ENCODE measurements at regions not wholly inside any gene's neighbourhood (a gene's known extent, or its start where the extent isn't known, plus 50 kb on each side); places are given as distances from the start of the nearest gene placed in this dataset.

DNA sequence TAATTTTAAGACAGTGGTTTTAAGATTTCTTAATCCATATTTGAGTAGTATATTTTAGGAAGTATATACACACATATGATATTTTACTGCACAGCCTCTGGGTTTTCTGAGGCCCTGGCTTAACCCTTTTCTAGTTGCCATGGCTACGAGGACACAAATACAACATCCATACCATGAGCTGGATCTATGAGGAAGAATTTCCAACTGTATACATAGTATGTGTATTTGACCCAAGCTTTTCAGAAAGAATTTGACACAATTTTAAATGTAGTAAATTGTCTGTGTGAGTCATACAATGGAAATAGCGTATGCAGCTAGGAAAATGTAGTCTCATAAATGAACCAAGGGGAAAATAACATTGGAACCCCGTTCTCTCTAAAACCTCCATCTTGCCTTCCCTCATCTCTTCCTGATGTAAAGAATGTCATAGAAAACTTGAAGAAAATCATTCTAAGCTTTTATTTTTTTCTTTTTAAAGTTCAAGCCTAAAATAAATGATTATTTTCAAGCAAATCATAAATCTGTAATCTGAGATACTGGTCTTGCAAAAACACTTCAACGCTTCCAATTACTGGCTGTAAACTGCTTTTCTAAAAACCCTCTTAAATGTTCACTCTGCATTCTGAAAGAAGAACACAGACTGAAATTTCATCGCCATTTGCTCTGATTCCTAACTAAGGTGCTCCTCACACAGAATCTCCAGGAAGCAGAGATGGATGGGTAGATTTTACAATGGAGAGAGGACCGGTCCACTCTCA lies 172.4 kb downstream of the LACC1 start:
- in situ Hi-C loops (cut with MboI; ENCODE audit: low sequenced_read_pairs) = loop anchor here (25.0 kb wide), 1 partner anchor 385 kb away; no protein-coding TSS in a partner anchor

DNA sequence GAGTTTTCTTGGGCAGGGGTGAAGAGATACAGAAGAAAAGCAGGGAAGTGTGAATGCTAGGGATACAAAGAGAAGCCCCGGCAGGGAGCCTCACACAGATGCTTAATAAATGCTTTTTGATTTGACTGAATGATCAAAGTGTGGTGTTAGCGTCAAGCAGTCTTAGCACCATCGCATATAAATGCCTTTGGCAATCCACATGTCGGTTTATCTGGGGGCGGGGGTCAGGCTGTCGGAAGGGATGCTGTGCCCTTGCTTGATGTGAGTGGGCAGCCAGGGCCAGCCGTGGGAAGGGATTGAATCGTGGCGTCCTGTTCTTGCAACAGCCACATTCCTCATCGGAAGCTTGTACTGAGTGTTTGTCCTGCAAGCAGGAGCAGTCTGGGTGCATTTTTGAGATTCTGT lies 173.1 kb downstream of the LACC1 start:
- in situ Hi-C loops (cut with MboI; ENCODE audit: low sequenced_read_pairs) = loop anchor here (25.0 kb wide), 1 partner anchor 385 kb away; no protein-coding TSS in a partner anchor

DNA sequence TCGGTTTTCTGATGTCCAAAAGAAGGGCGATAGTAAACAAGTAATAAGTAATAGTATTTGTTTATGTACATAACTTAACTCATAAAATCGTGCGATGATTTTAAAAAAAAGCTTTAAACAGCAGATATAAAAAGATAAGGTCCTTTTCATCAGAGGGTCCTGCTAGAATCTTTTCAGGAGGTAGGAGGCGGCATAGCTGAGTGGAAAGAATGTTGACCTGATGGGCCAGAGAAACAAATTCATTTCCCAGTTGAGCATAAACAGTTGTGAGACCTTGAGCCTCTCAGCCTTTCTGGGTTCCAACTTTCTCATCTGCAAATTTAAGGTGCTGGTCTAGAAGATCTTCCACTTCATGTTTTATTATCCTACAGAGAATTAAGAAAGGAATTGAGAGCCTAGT lies 173.5 kb downstream of the LACC1 start:
- in situ Hi-C loops (cut with MboI; ENCODE audit: low sequenced_read_pairs) = loop anchor here (25.0 kb wide), 1 partner anchor 384 kb away; no protein-coding TSS in a partner anchor

DNA sequence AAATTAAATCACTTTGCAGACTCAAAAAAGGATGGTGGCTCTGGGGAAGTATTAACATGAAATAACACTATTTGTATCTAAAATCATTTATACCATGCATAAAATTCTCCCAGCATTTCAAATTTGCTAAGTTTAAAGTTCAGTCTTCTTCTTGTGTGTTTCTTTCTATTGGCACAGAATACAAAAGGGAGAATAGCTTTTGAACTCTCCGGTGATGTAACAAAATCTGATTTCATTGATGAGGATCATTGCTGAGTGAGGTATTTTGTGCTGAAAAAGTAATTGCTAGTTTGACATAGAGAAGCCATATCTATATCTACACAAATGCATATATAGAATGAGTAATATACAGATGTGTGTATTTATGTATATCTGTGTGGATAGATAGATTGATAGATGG lies 174.8 kb downstream of the LACC1 start:
- in situ Hi-C loops (cut with MboI; ENCODE audit: low sequenced_read_pairs) = loop anchor here (25.0 kb wide), 1 partner anchor 383 kb away; no protein-coding TSS in a partner anchor

DNA sequence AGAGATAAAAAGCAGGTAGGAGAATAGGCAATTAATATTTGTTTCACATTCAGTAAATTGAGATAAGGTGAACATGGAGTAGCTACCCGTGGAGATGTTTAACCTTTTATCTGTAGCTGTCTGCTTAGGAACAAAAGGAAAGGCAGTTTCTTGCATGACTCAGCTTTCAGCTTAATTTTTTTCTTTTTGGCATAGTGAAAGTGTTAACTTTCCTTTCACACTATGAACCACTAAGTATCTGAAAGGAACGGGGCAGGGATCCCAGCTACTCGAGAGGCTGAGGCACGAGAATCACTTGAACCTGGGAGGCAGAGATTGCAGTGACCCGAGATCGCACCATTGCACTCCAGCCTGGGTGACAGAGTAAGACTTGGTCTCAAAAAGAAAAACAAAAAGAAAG lies 176.0 kb downstream of the LACC1 start:
- in situ Hi-C loops (cut with MboI; ENCODE audit: low sequenced_read_pairs) = loop anchor here (25.0 kb wide), 1 partner anchor 382 kb away; no protein-coding TSS in a partner anchor

DNA sequence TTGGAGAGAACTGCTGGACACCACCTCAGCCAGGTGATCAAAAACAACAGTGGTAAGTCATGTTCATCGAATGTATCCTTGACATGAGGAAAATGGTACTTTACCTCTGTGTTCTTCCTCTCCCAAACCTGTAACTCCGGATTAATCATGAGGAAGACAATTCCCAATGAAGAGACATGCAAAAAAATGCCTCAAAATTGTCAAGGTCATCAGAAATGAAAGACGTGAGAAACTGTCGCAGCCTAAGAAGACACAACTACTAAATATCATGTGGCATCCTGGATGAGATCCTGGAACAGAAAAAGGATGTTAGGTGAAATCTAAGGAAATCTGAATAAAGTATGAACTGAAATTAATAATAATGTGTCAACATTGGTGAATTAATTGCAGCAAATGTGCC lies 178.4 kb downstream of the LACC1 start:
- in situ Hi-C loops (cut with MboI; ENCODE audit: low sequenced_read_pairs) = loop anchor here (25.0 kb wide), 1 partner anchor 379 kb away; no protein-coding TSS in a partner anchor

DNA sequence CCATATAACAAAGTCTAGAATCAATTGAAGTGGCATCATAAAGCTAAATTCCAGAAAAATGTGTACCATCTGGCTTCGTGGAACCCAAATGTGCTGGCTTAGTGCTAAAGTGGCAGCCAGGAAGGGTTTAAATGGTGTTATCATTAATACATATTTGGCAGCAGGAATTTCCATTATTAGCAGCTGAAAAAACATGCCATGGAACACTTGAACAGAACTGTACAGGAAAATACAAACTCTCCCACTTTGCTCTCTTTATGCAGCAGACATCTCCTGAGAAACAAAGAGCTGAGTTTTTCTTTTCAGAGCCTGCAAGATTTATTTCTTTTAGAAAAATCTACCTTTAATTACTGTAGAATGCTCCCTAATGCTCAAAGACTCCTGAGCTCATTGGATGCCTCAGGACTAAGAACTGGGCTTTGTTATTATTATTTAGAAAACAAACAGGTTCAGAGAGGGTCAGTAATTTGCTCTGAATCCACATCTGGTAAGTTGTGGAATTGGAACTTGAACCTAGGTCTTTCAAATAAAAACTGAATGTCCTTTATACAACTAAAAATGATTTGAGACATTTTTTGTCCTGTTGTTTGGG lies 179.0 kb downstream of the LACC1 start:
- in situ Hi-C loops (cut with MboI; ENCODE audit: low sequenced_read_pairs) = loop anchor here (25.0 kb wide), 1 partner anchor 379 kb away; no protein-coding TSS in a partner anchor

DNA sequence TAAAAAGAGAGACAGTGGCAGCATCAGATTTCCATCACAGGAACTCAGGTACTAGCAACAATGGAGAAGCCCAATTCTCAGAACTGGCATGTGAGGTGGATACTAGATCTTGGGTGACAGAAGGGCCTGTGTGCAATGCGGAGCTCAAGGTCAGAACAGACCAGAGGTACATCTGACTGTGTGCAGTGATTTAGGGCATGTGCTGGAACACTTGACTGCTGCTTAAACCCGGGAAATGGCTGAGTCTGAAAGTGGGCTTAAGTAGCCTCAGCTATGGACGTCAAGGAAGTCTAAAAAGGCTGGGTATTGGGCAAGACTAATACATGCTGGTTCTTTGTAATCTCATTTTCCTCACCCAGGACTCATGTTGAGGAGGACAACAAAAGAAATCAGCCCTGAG lies 182.2 kb downstream of the LACC1 start:
- in situ Hi-C loops (cut with MboI; ENCODE audit: low sequenced_read_pairs) = loop anchor here (25.0 kb wide), 1 partner anchor 375 kb away; no protein-coding TSS in a partner anchor

DNA sequence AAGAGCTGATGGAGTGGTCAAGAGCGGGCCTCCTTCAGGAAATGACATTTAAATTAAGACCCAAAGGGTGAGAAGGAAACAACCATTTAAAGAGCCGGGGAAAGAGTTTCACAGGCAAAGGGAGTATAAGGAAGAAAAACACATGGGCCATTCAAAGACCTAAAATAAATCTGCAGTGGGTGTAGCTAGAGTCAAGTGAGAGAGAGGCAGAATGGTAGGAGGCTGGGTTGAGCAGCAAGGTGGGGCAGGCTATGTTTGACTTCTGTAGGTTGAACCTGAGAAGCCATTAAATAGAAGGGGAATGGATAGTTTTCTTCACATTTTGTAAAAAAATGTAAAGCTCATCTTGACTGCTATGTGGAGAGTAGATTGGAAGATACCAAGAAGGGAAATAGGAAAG lies 183.8 kb downstream of the LACC1 start:
- in situ Hi-C loops (cut with MboI; ENCODE audit: low sequenced_read_pairs) = loop anchor here (25.0 kb wide), 1 partner anchor 374 kb away; no protein-coding TSS in a partner anchor

DNA sequence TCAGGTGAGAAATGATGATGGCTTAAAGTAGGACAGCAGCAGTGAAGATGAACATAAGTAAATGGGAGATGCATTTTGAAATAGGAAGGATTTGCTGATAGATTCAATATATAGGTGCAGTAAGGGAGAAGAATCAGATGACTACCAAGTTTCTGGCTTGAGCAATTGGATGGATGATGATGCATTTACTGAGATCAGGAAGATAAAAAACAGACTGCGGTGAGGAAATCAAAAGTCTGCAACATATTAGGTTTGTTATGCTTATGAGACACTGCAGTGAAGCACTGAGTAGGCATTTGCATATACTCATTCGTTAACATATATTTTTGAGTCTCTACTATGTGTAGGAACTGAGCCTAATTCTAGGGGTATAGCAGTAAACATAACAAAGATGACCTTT lies 184.2 kb downstream of the LACC1 start:
- in situ Hi-C loops (cut with MboI; ENCODE audit: low sequenced_read_pairs) = loop anchor here (25.0 kb wide), 1 partner anchor 373 kb away; no protein-coding TSS in a partner anchor

DNA sequence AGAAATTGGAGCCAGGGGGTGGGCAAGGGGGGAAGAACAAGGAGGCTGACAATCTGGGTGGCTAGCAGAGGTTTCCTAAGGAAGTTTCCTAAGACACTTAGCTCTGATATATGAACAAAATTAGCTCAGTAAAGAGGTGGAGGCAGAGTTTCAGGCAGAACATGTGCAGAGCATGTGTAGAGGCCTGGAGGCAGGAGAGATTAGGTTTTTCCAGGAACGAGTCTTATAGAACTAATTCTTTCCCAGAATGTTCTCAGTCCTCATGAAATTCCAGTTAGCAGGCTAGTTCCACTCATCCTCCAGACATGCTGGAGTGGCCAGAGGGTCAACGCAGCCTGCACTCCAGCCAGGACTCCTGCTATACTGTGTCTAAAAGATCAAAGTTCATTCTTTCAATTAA lies 184.7 kb downstream of the LACC1 start:
- in situ Hi-C loops (cut with MboI; ENCODE audit: low sequenced_read_pairs) = loop anchor here (25.0 kb wide), 1 partner anchor 373 kb away; no protein-coding TSS in a partner anchor

DNA sequence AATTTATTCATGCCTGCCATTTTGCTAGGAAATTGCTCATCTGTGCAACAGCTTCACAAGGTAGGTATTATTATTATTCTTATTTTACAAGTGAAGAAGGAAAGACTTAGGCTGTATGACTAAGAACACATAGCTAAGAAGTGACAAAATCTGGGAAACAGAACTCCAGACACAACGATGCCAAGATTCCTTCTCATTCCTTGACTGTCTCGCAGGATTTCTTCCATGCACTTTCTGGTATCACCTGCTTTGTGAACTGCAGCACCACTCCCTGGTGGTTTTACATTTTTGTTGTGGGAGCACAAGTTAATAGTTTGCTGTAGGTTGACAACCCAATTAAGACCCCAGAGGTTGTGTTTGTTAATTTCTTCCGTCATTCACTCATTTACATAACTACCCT lies 188.5 kb downstream of the LACC1 start:
- in situ Hi-C loops (cut with MboI; ENCODE audit: low sequenced_read_pairs) = loop anchor here (25.0 kb wide), 1 partner anchor 369 kb away; no protein-coding TSS in a partner anchor

DNA sequence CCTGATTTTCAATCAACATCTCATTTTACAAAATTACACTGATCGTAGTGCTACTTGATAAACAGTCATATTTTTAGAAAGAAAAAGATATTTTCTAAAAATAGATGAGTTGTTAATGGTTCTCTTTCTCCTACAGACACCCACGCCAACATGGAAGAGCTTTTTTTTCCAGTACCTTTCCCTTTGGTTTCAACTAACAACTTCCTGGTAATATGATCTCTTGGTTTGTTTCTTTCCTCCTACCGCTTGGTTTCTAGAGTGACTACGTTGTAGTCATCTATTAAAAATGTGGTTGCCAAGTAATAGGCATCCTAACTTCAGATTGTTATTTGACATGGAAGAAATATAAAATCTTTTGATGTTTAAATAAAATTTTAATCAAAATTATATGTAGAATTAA lies 189.0 kb downstream of the LACC1 start:
- in situ Hi-C loops (cut with MboI; ENCODE audit: low sequenced_read_pairs) = loop anchor here (25.0 kb wide), 1 partner anchor 369 kb away; no protein-coding TSS in a partner anchor

DNA sequence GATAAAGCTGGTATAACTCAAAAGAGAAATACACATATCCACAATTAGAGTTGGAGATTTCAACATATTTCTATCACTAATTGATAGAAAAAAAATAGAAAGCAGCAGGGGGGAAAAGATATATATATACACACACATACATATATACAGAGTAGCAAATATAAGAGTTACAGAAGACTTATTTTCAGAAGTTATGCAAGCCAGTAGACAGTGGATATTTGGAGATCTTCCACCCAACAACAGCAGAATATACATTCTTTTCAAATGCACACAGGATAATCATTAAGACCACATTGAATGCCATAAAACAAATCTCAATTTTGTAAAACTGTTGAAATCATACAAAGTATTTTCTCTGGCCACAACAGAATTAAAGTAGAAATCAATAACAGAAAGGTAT lies 192.8 kb downstream of the LACC1 start:
- in situ Hi-C loops (cut with MboI; ENCODE audit: low sequenced_read_pairs) = loop anchor here (25.0 kb wide), 1 partner anchor 365 kb away; no protein-coding TSS in a partner anchor

DNA sequence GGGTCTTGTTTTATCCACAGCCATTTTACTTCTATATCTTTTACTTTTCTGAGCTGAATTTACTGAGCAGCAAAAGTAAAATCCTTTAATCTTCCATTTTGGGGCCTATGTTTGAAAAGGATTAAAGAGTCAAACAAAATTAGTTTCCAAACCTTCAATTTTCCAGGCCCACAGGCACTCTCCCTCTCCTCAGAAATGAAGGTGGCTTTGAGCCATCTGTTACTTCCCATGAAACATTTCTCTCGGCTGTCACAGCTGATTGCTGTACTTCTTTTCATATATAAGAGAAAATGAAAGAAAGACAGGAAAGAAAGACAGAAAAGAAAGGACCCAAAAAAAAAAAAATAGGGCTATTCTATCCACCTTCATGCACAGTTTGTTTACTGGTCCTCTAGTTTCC lies 194.9 kb downstream of the LACC1 start:
- in situ Hi-C loops (cut with MboI; ENCODE audit: low sequenced_read_pairs) = loop anchor here (25.0 kb wide), 1 partner anchor 363 kb away; no protein-coding TSS in a partner anchor

DNA sequence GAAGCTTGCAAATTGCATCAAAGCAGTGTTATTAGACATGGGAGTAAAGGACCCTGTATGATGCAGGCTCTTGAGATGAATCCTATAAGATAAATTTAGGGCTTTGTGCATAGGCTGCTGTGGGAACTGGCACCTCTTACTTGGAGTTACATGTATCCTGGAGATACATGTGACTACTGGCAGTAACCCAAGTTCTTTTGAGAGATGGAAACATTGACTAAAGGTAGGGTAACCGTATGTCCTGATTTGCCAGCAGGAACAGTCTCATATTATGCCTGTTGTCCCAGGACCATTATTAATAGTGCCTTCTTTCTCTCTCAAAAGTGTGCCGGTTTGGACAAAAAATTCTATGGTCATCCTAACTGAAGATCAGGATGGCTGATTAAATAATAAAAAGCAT lies 195.4 kb downstream of the LACC1 start:
- in situ Hi-C loops (cut with MboI; ENCODE audit: low sequenced_read_pairs) = no loop called here

DNA sequence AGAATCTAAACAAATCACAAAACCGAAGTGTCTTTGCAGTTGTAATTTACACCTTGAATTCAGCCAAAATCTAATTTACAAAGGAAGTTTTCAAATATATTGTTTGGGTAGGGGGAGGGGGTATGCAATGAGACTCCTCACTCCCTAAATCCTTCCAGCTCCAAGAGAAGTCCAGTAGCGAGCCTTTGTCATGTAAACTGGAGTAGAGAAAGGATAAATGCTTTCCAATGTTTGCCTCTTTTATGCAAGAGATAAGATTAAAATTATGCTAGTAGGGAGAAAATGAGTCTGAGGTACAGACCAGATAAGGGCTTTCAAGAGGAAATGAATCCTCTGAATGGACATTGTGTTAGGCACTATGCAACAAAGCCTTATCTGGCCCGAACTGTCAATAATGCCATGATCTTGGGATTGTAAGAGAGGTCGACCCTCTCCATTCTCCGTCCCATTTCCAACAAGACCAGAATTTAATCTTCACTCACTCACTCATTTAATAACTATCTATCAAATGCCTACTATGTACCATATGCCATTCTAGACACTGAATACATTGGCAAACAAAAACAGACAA lies 199.2 kb downstream of the LACC1 start:
- in situ Hi-C loops (cut with MboI; ENCODE audit: low sequenced_read_pairs) = no loop called here

DNA sequence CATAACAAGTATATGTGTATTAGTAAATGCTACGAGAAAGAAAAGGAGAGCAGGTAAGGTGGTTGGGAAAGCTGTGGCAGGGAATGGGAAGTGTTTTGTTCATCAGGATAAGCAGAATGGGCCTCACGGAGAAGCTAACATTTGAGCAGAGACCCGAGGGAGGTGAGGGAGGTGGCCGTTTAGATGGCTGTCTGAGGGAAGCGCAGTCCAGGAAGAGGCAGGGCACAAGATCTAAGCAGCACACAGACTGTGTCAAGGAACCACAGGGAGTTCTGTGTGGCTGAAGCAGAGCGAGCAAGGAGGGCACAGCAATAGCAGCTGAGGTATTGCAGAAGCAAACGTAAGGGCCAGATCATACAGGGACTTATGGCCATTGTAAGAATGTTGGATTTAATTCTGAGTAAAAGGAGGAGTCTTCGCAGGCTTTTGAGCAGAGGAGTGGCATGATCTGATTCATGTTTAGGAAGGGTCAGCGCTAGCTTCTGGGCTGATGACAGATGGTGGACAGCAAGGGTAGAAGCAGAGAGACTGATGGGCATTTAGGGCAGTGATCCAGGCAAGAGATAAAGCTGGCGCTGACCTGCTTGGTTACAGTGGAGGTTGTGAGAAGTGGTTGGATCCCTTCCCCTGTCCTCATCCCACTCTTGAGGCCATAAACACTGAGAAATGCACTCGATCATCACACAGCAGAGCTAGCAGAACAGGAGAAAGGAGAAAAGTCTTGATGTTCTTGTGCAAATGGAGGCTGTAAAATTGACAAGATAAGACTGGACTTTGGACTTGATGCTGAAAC lies 199.9 kb downstream of the LACC1 start:
- in situ Hi-C loops (cut with MboI; ENCODE audit: low sequenced_read_pairs) = no loop called here

DNA sequence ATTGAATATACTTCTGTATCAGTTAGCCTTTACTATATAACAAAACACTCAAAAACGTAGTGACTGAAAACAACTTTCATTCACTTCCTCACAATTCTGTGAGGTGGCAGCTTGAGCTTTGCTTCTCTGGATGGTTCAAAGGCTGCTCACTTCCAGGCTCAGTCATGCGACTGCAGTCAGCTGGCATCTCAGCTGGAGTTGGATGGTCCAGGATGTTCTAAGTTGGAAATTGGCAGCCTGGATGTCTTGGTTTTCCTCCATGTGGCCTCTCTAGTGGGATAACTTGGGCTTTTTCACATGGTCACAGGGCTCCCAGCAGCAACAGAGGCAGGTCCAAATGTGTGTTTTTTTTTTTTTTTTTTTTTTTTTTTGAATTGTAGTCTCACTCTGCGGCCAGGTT lies 204.4 kb downstream of the LACC1 start:
- in situ Hi-C loops (cut with MboI; ENCODE audit: low sequenced_read_pairs) = no loop called here

DNA sequence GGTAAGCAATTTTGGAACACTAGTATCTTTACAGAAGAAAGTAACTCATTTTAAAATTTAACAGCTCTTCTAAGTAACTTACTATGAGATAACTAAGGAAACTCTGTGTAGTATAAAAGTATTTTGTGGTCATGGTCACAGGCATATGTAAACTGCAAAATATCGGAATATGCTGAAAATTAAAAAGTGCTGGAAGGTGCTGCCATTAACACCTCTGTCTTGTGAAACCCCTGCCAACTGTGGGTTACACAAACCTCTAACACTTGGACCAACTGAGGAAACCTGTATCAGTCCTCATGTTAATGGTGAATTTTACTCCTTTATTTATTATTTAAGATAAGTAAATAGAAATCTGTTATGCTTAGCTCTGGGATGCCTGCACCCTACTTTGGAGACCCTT lies 206.7 kb downstream of the LACC1 start:
- in situ Hi-C loops (cut with MboI; ENCODE audit: low sequenced_read_pairs) = no loop called here

Measured in HL-60/S4 treated with retinoic acid at 250 ng/mL for 4 days and 3 days (cell line).